WTC11 (cell line): ENCODE measurements at regions not wholly inside any gene's neighbourhood (a gene's known extent, or its start where the extent isn't known, plus 50 kb on each side); places are given as distances from the start of the nearest gene placed in this dataset.

Experiments used
- ATAC-seq: fragments of 200-7000 bp; cut with Tn5 transposase; 2 replicates; pipeline ENCODE4 v1.10.0; 2021; ENCODE audit warnings: mild to moderate bottlenecking, moderate library complexity
- CTCF ChIA-PET: fragments of 300-600 bp; sonication (Branson Sonifier 250); formaldehyde crosslinking; loops from one replicate; lab custom pipeline; 2021; ENCODE audit warnings: antibody characterized with exemption; lab: Charles Lee
- POLR2A ChIA-PET: fragments of 350-600 bp; sonication (Branson Sonifier 250); formaldehyde crosslinking; loops from one replicate; lab custom pipeline; 2021; ENCODE audit warnings: antibody characterized with exemption; lab: Charles Lee
- DNase-seq: peaks from one replicate; pipeline ENCODE4 v3.0.0; 2021; ENCODE audit warnings: low spot score
- H3K27ac Mint-ChIP-seq: 2 replicates; pipeline ENCODE4 v1.8.0; 2021; ENCODE audit warnings: mixed read lengths
- H3K27me3 Mint-ChIP-seq: 2 replicates; pipeline ENCODE4 v1.8.0; 2021; ENCODE audit warnings: low read depth, mild to moderate bottlenecking, moderate library complexity, mixed read lengths
- H3K36me3 Mint-ChIP-seq: 2 replicates; pipeline ENCODE4 v1.8.0; 2021; ENCODE audit warnings: mixed read lengths
- H3K4me1 Mint-ChIP-seq: 2 replicates; pipeline ENCODE4 v1.8.0; 2022; ENCODE audit warnings: mixed read lengths
- H3K4me3 Mint-ChIP-seq: 2 replicates; pipeline ENCODE4 v1.8.0; 2021; ENCODE audit warnings: mild to moderate bottlenecking, moderate library complexity, mixed read lengths
- H3K9me3 Mint-ChIP-seq: 2 replicates; pipeline ENCODE4 v1.8.0; 2021; ENCODE audit warnings: mixed read lengths
- ESRRA ChIP-seq: sonication (generic); formaldehyde crosslinking; IDR thresholded peaks from 2 replicates; pipeline ENCODE4 v1.8.1; 2022; ENCODE audit warnings: mild to moderate bottlenecking, missing genetic modification reagents, borderline replicate concordance
- FOXK1 ChIP-seq: sonication (generic); formaldehyde crosslinking; IDR thresholded peaks from 2 replicates; pipeline ENCODE4 v1.8.0; 2022; ENCODE audit warnings: mild to moderate bottlenecking, moderate library complexity, missing genetic modification reagents
- MXD4 ChIP-seq: fragments of 250-450 bp; sonication (Bioruptor Pico); IDR thresholded peaks from 2 replicates; pipeline ENCODE4 v1.8.0; 2021; ENCODE audit warnings: mild to moderate bottlenecking, moderate library complexity, borderline replicate concordance
- NFATC4 ChIP-seq: fragments of 250-450 bp; sonication (Bioruptor Pico); IDR thresholded peaks from 2 replicates; pipeline ENCODE4 v1.9.0; 2021; ENCODE audit warnings: mild to moderate bottlenecking
- NR1H2 ChIP-seq: sonication (generic); formaldehyde crosslinking; IDR thresholded peaks from 2 replicates; pipeline ENCODE4 v1.9.0; 2021; ENCODE audit warnings: mild to moderate bottlenecking, moderate library complexity, missing genetic modification reagents
- RELA ChIP-seq: sonication (generic); formaldehyde crosslinking; IDR thresholded peaks from 2 replicates; pipeline ENCODE4 v1.8.1; 2022; ENCODE audit warnings: missing genetic modification reagents, mild to moderate bottlenecking, borderline replicate concordance
- TCF7 ChIP-seq: sonication (generic); formaldehyde crosslinking; IDR thresholded peaks from 2 replicates; pipeline ENCODE4 v1.8.0; 2022; ENCODE audit warnings: mild to moderate bottlenecking, low read depth, missing genetic modification reagents, moderate library complexity
- ZBTB21 ChIP-seq: sonication (generic); formaldehyde crosslinking; IDR thresholded peaks from 2 replicates; pipeline ENCODE4 v1.8.1; 2023; ENCODE audit warnings: mild to moderate bottlenecking, missing genetic modification reagents, borderline replicate concordance
- ZNF219 ChIP-seq: sonication (generic); formaldehyde crosslinking; IDR thresholded peaks from 2 replicates; pipeline ENCODE4 v1.8.0; 2023; ENCODE audit warnings: missing genetic modification reagents, mild to moderate bottlenecking, borderline replicate concordance
- ZNF423 ChIP-seq: fragments of 250-450 bp; sonication (Bioruptor Pico); IDR thresholded peaks from 2 replicates; pipeline ENCODE4 v2.1.2; 2022; ENCODE audit warnings: mild to moderate bottlenecking, moderate library complexity
- TF ChIP-seq, protein P1 (sequence below): fragments of 250-450 bp; sonication (Bioruptor Pico); IDR thresholded peaks from 2 replicates; pipeline ENCODE4 v1.9.0; 2021; ENCODE audit warnings: mild to moderate bottlenecking, borderline replicate concordance
- TF ChIP-seq, protein P2 (sequence below): fragments of 250-450 bp; sonication (Bioruptor Pico); conservative IDR thresholded peaks from 2 replicates; pipeline ENCODE4 v1.9.0; 2021; ENCODE audit warnings: mild to moderate bottlenecking
- TF ChIP-seq, protein P3 (sequence below): sonication (generic); formaldehyde crosslinking; IDR thresholded peaks from 2 replicates; pipeline ENCODE4 v1.8.1; 2022; ENCODE audit warnings: missing genetic modification reagents, borderline replicate concordance
- TF ChIP-seq, protein P4 (sequence below): sonication (generic); formaldehyde crosslinking; IDR thresholded peaks from 2 replicates; pipeline ENCODE4 v1.8.1; 2023; ENCODE audit warnings: mild to moderate bottlenecking, missing genetic modification reagents, moderate library complexity
- TF ChIP-seq, protein P5 (sequence below): sonication (generic); formaldehyde crosslinking; IDR thresholded peaks from 2 replicates; pipeline ENCODE4 v1.8.1; 2023; ENCODE audit warnings: mild to moderate bottlenecking, moderate library complexity, missing genetic modification reagents

DNA sequence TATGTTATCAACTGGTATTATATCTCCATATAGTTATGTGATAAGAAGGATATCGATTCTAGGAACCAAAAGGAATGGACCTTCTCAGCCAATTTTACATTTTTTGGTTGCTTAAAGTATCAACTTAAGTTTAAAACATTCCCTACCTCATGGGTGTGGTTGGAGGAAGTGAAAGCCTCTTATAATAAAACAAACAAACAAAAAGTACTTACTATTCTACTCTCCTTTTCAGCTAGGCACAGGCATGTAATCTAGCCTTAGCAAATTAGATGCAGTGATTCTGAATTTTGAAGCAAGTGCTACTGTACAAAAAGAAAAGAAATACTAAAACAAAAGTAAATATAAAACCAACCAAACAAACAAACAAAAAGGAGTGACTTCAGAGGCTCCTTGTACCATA lies 485.4 kb downstream of the C4orf33 start (continued):
- TF ChIP-seq, protein P1, sequence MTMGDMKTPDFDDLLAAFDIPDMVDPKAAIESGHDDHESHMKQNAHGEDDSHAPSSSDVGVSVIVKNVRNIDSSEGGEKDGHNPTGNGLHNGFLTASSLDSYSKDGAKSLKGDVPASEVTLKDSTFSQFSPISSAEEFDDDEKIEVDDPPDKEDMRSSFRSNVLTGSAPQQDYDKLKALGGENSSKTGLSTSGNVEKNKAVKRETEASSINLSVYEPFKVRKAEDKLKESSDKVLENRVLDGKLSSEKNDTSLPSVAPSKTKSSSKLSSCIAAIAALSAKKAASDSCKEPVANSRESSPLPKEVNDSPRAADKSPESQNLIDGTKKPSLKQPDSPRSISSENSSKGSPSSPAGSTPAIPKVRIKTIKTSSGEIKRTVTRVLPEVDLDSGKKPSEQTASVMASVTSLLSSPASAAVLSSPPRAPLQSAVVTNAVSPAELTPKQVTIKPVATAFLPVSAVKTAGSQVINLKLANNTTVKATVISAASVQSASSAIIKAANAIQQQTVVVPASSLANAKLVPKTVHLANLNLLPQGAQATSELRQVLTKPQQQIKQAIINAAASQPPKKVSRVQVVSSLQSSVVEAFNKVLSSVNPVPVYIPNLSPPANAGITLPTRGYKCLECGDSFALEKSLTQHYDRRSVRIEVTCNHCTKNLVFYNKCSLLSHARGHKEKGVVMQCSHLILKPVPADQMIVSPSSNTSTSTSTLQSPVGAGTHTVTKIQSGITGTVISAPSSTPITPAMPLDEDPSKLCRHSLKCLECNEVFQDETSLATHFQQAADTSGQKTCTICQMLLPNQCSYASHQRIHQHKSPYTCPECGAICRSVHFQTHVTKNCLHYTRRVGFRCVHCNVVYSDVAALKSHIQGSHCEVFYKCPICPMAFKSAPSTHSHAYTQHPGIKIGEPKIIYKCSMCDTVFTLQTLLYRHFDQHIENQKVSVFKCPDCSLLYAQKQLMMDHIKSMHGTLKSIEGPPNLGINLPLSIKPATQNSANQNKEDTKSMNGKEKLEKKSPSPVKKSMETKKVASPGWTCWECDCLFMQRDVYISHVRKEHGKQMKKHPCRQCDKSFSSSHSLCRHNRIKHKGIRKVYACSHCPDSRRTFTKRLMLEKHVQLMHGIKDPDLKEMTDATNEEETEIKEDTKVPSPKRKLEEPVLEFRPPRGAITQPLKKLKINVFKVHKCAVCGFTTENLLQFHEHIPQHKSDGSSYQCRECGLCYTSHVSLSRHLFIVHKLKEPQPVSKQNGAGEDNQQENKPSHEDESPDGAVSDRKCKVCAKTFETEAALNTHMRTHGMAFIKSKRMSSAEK (CRISPR knock-in tag) = no peak
- TF ChIP-seq, protein P2, sequence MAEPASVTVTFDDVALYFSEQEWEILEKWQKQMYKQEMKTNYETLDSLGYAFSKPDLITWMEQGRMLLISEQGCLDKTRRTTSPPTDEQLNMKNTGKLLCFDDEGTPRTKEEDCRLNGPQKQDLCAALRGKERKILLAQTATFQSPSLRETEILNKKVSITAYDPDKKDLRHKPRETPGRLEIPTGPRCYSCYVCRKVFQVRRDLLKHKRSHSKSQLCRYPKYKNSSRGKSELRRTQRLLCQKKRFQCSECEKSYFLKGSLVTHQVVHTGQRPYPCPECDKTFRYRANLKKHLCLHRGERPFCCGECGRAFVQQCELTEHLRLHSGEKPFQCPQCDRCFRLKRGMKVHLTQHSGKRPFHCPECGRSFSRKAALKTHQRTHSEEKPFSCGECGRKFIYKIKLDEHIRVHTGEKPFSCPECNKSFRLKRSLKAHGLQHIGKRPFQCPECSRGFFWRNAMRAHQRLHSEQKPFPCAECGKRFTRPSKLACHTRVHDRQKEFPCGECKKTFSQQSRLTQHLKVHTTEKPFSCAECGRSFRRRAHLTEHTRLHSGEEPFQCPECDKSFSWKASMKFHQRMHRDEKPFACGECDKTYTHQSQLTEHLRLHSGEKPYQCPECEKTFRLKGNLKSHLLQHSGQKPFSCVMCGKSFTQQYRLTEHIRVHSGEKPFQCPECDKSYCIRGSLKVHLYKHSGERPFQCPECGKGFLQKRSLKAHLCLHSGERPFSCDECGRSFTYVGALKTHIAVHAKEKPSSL (CRISPR knock-in tag) = no peak
- TF ChIP-seq ZNF423 (CRISPR knock-in tag) = no peak

DNA sequence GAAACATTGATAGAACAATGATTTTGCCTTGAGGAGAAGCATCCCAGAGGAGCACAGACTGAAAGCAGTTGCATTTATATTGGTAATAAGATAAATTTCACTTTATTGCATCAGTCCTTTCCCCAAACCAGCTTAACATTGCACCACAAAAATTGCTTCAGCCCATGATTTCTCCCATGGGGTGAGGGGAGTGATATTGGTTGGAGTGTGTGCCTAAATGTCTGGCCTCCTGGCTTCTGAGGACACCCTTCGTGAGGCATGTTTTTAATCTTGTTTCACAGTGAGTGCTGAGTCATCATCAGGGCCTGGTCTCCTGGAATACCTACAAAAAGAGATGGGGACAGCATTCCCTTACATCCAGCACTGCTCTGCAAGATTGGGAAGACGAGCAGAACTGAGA lies 487.9 kb downstream of the C4orf33 start:
- H3K4me1 Mint-ChIP-seq = peaks cover 2% of the 10 kb centered on the region; the same call in 1 of the 2 replicates
- H3K27ac Mint-ChIP-seq = no peak overlapping the region
- no peak overlapping the region for H3K4me3 Mint-ChIP-seq
- POLR2A ChIA-PET = no interaction called here
- peaks cover 7% of the 10 kb centered on the region; the same call in 1 of the 2 replicates for H3K36me3 Mint-ChIP-seq
- DNase-seq (no peak), ATAC-seq (no peak)
- CTCF ChIA-PET = no interaction called here
- TF ChIP-seq FOXK1 (CRISPR knock-in tag) = no peak
- TF ChIP-seq ZBTB21 (CRISPR knock-in tag) = no peak
- TF ChIP-seq, protein P3, sequence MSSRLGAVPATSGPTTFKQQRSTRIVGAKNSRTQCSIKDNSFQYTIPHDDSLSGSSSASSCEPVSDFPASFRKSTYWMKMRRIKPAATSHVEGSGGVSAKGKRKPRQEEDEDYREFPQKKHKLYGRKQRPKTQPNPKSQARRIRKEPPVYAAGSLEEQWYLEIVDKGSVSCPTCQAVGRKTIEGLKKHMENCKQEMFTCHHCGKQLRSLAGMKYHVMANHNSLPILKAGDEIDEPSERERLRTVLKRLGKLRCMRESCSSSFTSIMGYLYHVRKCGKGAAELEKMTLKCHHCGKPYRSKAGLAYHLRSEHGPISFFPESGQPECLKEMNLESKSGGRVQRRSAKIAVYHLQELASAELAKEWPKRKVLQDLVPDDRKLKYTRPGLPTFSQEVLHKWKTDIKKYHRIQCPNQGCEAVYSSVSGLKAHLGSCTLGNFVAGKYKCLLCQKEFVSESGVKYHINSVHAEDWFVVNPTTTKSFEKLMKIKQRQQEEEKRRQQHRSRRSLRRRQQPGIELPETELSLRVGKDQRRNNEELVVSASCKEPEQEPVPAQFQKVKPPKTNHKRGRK = no peak
- no peak for TF ChIP-seq MXD4
- no peak for TF ChIP-seq RELA (CRISPR knock-in tag)
- no peak for TF ChIP-seq NR1H2 (CRISPR knock-in tag)
- no peak for TF ChIP-seq ESRRA (CRISPR knock-in tag)
- TF ChIP-seq TCF7 (CRISPR knock-in tag) = no peak
- TF ChIP-seq, protein P4, sequence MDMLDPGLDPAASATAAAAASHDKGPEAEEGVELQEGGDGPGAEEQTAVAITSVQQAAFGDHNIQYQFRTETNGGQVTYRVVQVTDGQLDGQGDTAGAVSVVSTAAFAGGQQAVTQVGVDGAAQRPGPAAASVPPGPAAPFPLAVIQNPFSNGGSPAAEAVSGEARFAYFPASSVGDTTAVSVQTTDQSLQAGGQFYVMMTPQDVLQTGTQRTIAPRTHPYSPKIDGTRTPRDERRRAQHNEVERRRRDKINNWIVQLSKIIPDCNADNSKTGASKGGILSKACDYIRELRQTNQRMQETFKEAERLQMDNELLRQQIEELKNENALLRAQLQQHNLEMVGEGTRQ (CRISPR knock-in tag) = no peak
- TF ChIP-seq, protein P5, sequence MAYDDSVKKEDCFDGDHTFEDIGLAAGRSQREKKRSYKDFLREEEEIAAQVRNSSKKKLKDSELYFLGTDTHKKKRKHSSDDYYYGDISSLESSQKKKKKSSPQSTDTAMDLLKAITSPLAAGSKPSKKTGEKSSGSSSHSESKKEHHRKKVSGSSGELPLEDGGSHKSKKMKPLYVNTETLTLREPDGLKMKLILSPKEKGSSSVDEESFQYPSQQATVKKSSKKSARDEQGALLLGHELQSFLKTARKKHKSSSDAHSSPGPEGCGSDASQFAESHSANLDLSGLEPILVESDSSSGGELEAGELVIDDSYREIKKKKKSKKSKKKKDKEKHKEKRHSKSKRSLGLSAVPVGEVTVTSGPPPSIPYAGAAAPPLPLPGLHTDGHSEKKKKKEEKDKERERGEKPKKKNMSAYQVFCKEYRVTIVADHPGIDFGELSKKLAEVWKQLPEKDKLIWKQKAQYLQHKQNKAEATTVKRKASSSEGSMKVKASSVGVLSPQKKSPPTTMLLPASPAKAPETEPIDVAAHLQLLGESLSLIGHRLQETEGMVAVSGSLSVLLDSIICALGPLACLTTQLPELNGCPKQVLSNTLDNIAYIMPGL = no peak
- TF ChIP-seq ZNF219 (CRISPR knock-in tag) = no peak
- TF ChIP-seq NFATC4 (CRISPR knock-in tag) = no peak
- H3K9me3 Mint-ChIP-seq = peaks cover 25% of the 10 kb centered on the region
- peaks cover 3% of the 10 kb centered on the region; the same call in 1 of the 2 replicates for H3K27me3 Mint-ChIP-seq
